ENCODE measurements at regions not wholly inside any gene's neighbourhood (a gene's known extent, or its start where the extent isn't known, plus 50 kb on each side); places are given as distances from the start of the nearest gene placed in this dataset.

GRCh38 chr10:3272300-3272699 is 99.7 kb upstream of the PITRM1 start:
- H3K4me3 ChIP-seq (ENCODE audit: control insufficient read depth, low read depth, low read length) = no peak overlapping the region
- no peak for DNase-seq (ENCODE audit: low read depth)
- TF ChIP-seq, protein P1, sequence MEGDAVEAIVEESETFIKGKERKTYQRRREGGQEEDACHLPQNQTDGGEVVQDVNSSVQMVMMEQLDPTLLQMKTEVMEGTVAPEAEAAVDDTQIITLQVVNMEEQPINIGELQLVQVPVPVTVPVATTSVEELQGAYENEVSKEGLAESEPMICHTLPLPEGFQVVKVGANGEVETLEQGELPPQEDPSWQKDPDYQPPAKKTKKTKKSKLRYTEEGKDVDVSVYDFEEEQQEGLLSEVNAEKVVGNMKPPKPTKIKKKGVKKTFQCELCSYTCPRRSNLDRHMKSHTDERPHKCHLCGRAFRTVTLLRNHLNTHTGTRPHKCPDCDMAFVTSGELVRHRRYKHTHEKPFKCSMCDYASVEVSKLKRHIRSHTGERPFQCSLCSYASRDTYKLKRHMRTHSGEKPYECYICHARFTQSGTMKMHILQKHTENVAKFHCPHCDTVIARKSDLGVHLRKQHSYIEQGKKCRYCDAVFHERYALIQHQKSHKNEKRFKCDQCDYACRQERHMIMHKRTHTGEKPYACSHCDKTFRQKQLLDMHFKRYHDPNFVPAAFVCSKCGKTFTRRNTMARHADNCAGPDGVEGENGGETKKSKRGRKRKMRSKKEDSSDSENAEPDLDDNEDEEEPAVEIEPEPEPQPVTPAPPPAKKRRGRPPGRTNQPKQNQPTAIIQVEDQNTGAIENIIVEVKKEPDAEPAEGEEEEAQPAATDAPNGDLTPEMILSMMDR (IDR thresholded peaks at IDR 0.05; ENCODE audit: control insufficient read depth, insufficient read depth, low read depth, low read length, missing control alignments) = no peak

DNA sequence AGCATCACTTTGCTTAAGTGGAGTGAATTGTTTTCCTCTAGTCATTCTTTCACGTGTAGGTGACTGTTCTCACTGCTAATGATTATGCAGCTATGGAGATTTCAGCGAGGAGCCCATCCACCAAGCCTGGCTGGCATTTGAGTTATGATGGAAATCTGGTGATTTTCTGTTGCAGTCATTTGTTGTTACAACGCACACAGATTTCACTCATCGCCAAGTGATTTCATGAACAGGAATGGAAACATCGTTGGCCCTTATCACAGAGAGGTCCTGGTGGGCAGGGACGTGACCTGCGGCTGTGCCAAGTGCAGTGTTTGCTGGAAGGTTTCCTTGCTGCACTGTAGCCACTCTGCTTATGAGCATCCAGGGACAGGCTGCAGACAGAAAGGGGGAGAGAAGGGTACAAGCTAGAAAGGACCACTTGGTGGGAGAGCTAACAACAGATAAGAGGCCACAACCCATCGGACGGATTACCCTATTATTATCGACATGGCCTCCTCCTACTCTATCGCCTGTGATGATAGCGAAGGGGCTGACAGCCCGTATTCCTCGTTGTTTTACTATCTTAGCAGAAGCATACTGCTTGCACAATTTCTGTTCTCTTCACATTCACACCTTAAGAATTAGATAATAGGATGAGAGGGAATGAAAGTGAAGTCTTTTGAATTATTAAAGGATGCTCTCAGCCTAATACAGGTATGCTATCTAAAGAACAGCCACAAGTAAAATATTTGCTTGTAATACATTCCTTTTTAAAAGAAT is 99.0 kb upstream of the PITRM1 start:
- TF ChIP-seq, protein P1 (IDR thresholded peaks at IDR 0.05; ENCODE audit: control insufficient read depth, insufficient read depth, low read depth, low read length, missing control alignments) = no peak
- DNase-seq (ENCODE audit: low read depth) = no peak
- no peak overlapping the region for H3K4me3 ChIP-seq (ENCODE audit: control insufficient read depth, low read depth, low read length)

- no peak overlapping the region for H3K4me3 ChIP-seq (ENCODE audit: control insufficient read depth, low read depth, low read length)
- no peak for DNase-seq (ENCODE audit: low read depth)
- TF ChIP-seq, protein P1 (IDR thresholded peaks at IDR 0.05; ENCODE audit: control insufficient read depth, insufficient read depth, low read depth, low read length, missing control alignments) = no peak
Observed at GRCh38 chr10:3270577-3271316, 98.2 kb upstream of the PITRM1 start.

DNA sequence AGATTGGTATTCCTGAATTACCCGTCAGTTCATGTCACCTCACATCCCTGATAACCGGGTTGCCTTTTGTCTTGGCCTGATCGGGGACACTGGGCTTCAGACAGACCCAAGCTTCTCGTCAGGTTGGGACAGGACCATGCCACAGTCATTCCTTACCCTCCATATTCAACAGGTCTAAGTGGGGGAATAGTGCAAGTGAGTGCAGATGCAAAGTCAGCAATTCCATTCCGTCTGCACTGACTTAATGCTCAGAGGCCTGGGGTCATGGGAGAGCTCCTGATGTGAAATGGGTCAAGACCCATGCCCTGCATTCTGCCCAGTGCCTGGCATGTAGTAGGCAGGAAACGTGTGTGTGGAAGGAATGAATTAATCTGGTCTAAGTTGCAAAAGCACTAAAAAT is 95.4 kb upstream of the PITRM1 start:
- TF ChIP-seq, protein P1 (IDR thresholded peaks at IDR 0.05; ENCODE audit: control insufficient read depth, insufficient read depth, low read depth, low read length, missing control alignments) = no peak
- no peak for DNase-seq (ENCODE audit: low read depth)
- no peak overlapping the region for H3K4me3 ChIP-seq (ENCODE audit: control insufficient read depth, low read depth, low read length)

DNA sequence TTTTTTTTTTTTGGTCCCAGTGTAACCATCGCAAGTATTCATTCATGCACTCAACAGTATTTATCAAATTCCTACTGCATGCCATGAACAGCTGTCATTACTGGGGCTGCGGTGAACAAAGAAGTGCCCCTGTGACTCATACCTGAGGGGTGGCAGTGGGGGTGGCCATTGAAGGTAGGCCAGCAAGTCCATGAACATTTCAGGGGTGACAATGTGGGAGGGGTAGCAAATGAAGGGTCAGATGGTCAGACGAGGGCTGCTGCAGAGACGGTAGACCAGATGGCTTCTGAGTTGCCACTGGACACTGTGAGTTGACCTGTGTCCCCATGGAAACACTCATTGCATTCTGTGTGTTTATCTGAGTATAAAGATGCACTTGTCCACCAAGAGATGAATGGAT is 92.5 kb upstream of the PITRM1 start:
- no peak for DNase-seq (ENCODE audit: low read depth)
- TF ChIP-seq, protein P1 (IDR thresholded peaks at IDR 0.05; ENCODE audit: control insufficient read depth, insufficient read depth, low read depth, low read length, missing control alignments) = no peak
- no peak overlapping the region for H3K4me3 ChIP-seq (ENCODE audit: control insufficient read depth, low read depth, low read length)

GRCh38 chr10:3264161-3264761 is 91.7 kb upstream of the PITRM1 start:
- TF ChIP-seq, protein P1 (IDR thresholded peaks at IDR 0.05; ENCODE audit: control insufficient read depth, insufficient read depth, low read depth, low read length, missing control alignments) = no peak
- no peak overlapping the region for H3K4me3 ChIP-seq (ENCODE audit: control insufficient read depth, low read depth, low read length)
- DNase-seq (ENCODE audit: low read depth) = no peak
